ENCODE measurements at regions not wholly inside any gene's neighbourhood (a gene's known extent, or its start where the extent isn't known, plus 50 kb on each side); places are given as distances from the start of the nearest gene placed in this dataset.
A peak's percentile ranks its signal among the peaks of the same experiment; 100 is the strongest.
"Not testable (repeated sequence)": the region's sequence is repeated elsewhere in the genome, so short reads cannot be mapped to it uniquely, and the experiment has no call there.

DNA sequence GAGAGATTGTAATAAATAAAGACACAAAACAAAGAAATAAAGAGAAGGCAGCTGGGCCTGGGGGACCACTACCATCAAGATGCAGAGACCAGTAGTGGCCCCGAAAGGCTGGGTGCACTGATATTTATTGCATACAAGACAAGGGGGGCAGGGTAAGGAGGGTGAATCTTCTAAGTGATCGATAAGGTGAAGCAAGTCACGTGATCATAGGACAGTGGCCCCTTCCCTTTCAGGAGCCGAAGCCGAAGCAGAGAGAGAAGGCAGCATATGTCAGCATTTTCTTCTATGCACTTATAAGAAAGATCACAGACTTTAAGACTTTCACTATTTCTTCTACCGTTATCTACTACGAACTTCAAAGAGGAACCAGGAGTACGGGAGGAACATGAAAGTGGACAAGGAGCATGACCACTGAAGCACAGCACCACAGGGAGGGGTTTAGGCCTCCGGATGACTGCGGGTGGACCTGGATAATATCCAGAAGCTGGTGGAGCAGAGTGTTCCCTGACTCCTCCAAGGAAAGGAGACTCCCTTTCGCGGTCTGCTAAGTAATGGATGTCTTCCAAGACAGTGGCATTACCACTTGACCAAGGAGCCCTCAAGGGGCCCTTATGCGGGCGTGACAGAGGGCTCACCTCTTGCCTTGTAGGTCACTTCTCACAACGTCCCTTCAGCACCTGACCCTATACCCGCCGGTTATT is 126.4 kb downstream of the RBM46 start:
- DNase-seq: not testable (repeated sequence)

DNA sequence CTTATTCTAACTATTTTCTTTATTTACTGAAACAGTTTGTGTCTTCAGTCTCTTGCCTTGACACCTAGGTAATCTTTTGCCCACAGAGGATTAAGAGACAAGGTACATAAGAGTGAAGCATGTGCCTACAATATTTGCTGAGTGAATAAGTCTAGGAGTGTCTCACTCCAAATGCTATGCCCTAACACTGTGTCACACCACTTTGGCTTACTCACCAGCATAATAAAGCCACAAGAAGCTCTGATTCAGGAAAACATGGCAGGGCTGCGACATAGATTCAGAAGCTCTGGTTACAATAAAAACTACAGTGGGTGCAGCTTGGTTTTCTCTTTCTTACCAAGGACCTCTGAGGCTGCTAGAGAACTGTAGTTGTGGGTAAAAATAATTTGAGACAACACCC is 127.1 kb downstream of the RBM46 start:
- DNase-seq: no peak

GRCh38 chr4:154911097-154911496 is 130.0 kb downstream of the RBM46 start:
- no peak for DNase-seq

DNA sequence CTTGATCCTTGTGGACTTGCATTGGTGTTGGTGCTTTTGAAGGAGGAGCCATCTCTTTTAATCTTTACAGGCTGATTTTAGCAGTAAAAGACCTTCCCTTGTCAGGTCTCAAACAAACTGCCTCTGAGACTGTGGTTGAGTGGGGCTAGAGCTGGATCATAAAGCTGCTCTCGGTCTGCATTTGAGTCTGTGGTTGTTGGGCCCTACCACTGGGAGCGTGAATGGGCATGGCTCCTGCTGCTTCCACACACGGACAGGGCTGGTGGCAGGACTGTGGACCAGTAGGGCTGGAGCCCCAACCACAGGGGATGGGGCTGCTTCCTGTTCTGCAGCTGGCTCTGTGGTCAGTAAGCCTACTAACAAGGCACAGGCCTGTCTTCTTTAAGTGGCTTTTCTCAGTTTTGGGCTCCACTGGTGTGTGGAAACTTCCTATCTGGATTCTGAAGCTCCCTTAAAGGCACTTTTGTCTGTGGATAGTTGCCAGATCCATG is 130.6 kb downstream of the RBM46 start:
- DNase-seq: no peak

GRCh38 chr4:154916068-154916467 is 135.0 kb downstream of the RBM46 start:
- DNase-seq: no peak

DNA sequence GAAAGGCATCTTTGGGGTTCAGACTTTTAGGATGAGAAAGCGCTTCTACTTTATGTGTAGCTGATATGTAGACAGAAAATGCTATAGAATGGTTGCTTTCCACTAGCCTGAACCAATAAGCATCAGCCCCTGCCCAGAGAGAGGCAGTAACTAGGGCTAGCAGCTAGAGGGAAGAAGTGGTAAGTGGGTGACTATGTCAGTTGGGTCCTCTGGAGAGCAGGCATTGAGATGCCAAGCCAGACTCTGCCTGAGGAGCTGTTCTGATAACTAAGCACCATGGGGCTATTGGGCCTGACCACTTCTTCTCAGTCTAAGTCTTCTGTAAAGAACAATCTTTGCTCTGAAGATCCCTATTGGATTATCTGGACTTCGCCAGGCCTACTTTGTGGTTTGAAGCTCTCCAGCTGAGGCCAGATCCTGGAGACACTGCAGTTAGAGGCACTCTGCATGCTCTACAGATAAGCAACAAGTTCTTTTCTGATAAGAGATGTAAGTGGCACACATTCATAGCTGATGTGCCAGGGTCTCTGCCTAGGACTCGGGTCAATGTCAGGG is 146.1 kb downstream of the RBM46 start:
- no peak for DNase-seq

- no peak for DNase-seq
These were observed 147.7 kb downstream of the RBM46 start for GRCh38 chr4:154928640-154929257.

DNA sequence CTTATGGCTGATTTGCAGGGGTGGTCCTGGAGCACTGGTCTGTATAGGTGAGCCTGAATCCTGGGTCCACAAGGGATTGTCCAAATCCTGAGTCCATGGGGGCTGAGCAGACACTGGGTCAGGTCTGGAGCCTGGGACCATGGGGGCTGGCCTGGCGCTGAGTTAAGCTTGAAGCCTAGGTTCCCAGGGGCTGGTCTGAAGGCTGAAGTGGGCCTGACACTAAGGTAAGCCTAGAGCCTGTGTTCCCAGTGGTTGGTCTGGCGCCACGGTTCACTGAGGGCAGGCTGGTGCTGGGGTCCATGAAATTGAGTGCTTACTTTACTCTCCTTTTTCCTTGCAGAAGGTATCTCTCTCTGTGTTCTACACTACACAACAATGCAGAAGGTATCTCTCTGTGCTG is 155.8 kb downstream of the RBM46 start:
- no peak for DNase-seq

DNA sequence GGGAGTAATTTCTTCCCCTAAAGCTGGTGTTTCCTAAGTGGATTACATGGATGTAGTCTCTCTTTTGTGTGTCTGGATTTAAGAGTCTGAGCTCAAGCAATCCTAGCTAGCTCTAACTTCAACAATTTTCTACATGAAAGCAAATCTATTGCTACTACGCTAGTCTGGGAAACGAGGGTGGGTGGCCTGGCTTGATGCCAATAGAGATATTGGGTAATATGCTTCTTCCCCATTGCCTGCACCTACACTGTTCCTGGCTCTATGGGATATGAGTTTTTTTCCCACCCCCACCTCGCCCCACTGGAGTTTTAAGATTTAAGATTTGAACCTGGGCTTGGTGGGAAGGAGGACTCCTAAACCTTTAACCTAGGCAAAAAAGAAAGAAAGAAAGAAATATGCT is 158.8 kb downstream of the RBM46 start:
- no peak for DNase-seq

GRCh38 chr4:154942176-154942575 is 161.1 kb downstream of the RBM46 start:
- DNase-seq: no peak

- DNase-seq: no peak
These were observed 163.9 kb downstream of the RBM46 start for GRCh38 chr4:154944996-154945395.

GRCh38 chr4:154946113-154946512 is 165.0 kb downstream of the RBM46 start:
- no peak for DNase-seq

DNA sequence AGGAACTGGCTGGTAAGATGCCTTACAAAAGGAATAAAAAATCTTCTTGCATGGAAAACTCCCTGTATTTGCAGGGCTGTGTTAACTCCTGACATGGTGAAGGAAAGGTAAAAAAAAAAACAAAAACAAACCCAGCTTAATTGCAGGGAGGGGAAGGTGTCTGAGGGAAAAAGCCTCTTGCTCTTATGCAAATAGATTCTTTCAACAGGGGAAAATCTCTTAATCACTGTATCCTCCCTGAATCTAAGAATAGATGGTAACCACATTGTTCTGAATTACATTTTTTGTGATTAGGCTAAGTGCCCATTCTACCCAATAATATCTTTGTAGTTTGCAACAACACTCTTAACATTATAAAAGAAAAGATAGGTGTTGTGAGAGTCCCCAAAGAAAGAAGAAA is 172.6 kb downstream of the RBM46 start:
- DNase-seq: no peak

- DNase-seq: no peak
These were observed 173.0 kb downstream of the RBM46 start for GRCh38 chr4:154954117-154954516.

GRCh38 chr4:154958121-154958520 is 177.0 kb downstream of the RBM46 start:
- DNase-seq: no peak

DNA sequence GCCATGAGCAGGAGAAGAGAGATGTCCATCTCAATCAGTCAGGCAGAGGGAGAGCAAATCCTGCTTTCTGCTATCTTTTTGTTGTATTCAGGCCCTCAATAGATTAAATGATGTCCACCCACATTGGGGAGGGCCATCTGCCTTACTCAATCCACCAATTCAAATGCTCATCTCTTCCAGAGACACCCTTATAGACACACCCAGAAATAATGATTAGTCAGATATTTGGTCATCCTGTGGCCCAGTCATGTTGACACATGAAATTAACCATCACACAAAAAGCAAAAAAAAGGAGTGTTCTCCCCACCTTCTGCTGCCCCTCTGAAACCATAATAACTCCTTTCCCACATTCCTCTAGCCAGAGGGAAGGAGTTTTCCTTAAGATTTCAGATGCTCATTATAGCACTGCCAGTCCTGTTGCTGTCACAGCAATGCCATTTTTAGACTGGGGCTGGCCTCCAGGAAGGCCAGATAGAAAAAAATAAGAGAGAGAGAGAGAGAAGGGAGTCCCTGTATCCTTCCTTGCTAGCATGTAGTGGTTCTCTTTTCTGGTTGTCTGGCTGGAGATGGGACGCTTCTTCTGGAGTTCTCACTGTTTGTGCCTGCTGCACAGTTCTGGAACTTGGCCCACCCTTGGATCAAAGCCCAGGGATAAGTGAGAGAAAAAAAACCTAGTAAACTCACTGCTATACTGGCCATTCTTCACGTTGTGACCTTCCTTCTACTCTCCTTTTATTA is 177.7 kb downstream of the RBM46 start:
- no peak for DNase-seq

DNA sequence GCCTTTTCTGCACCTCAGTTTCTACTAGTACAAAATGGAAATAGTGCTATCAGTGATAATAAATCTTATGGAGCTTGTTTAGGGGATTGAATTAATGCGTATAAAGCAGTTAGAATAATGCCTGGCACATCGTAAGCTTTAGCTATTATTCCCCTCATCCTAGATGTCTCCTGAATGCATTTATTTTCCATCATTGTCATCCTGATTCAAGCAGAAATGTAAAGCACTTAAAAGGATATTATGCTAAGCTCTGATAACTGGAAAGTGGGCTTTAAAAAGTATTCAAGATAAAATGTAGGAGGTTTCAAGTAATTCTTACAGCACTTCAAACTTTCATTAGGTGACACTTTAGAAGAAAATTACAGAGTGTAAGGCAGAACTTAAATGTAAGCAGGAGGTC is 178.7 kb downstream of the RBM46 start:
- DNase-seq: no peak

GRCh38 chr4:154960476-154960875 is 179.4 kb downstream of the RBM46 start:
- DNase-seq: no peak

GRCh38 chr4:154961263-154961662 is 180.2 kb downstream of the RBM46 start:
- DNase-seq: no peak

DNA sequence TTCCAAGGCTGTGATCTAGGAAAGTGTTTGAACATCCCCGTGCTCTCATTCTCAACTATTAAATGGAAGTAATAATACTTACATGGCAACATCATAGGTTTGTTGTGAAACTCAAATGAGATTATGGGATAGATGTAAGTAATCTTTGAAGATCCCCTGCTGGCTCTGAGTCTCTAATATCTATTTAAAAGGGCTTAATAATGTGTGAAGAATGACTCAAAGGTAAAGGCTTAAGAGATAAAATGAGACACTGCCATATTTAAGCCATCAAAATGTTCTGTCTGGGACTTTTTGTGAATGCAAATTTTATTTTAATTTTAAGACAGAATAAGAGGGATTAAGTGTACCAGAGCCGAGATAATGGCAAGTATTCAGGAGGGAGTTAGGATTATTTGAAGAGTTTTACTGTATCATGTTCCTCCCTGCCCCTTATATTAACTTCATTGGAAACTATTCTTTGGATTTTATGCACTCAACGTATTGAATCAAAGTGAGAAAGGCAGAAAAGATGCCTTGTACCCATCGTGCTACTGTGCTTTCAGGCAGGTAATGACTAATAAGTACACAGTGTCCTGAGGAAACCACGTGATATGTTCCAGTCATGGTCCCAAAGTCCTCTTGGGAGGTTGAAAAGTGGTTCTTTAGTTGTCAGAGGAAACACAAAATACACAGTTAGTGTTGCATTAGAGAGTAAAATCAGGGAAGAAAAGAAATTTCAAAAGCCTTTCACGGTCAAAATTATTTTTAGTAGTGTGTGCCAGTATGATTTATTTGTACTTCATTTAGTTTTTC is 192.4 kb downstream of the RBM46 start:
- DNase-seq: no peak

DNA sequence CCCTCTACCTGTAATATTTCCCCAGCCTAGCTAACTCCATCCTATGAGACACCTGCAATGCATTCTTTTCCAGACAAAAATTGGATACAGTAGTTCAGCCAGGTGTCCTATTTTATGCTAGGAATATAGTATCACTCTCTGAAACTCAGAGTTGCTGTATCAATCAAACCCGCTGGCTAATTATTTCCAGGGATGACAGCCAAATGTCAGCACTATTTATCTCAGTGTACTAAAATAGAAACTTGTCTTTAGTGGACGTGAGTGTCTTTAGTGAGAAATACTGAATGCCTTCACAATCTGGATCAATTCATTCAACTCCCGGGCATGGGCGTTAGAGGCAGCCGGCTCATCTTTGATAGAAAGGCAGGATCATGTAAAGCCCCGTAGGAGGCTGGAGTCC is 196.2 kb downstream of the RBM46 start:
- DNase-seq: no peak

- DNase-seq: peak in 1 of 2 donors; percentile 16
These were observed 201.3 kb downstream of the RBM46 start for GRCh38 chr4:154982187-154983047.
